ENCODE measurements at regions not wholly inside any gene's neighbourhood (a gene's known extent, or its start where the extent isn't known, plus 50 kb on each side); places are given as distances from the start of the nearest gene placed in this dataset.

- DNase-seq (ENCODE audit: low read depth in 2 of 3, low spot score in 1 of 3): no peak
Observed at GRCh38 chr7:381211-382042, 91.5 kb downstream of the FOXL3 start.

DNA sequence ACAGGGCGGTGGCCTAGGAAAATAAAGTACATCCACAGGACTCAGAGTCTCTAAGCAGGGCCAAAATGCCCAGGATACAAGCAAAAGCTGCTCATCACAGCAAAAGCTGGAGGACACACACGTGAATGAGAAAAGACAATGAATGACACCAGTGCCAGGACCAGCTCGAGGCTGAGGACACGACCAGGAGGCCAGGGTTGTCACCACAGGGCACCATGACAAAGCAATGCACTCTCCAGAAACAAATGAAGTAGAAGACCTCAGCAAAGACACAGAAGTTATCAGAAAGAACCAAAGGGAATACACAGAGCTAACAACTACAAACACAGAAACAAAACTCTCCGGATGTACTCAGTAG, 92.1 kb downstream of the FOXL3 start:
- no peak for DNase-seq (ENCODE audit: low read depth in 2 of 3, low spot score in 1 of 3)

GRCh38 chr7:386385-386784, 96.4 kb downstream of the FOXL3 start:
- DNase-seq (ENCODE audit: low read depth in 2 of 3, low spot score in 1 of 3): no peak

DNA sequence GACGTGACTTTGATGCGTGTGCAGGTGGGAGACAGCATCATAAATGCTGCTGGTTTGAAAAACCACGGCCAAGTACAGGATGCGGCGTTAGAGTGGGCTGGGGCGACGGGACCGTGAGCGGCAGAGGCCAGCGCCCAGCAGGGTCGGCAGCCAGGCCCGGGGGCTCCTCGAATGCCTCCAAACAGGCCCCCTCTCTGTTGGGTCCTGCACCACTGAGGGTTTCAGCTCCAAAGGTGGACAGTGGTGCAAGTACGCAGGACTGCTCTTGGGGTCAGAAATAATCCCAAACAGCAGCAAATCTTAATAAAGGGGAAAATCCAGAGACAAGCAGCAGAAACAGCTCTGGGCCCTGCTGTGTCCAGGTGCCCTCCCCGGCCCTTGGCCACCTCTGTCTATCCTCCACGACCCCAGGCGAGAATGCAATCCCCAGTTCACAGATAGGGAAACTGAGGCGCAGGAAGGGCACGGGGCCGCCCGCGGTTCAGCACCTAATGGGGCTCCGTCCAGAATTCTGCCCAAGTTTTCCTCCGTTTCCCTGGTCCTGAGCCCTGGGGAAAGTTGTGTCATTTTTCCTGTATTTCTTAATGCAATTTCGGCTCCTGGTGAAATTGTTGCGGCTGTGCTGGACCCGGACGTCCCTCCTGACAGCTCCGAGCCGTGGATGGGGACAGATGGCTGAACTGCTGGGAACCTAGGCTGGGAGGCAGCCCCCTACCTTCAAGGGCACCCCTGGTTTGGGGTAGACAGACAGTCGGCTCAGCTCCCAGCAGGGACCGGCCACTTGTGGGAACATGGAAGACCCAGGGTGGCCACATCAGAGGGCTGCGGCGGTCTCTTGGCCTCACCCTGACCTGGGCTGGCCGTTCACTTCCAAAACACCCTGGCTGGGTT, 97.4 kb downstream of the FOXL3 start:
- DNase-seq (ENCODE audit: low read depth in 2 of 3, low spot score in 1 of 3): no peak

DNA sequence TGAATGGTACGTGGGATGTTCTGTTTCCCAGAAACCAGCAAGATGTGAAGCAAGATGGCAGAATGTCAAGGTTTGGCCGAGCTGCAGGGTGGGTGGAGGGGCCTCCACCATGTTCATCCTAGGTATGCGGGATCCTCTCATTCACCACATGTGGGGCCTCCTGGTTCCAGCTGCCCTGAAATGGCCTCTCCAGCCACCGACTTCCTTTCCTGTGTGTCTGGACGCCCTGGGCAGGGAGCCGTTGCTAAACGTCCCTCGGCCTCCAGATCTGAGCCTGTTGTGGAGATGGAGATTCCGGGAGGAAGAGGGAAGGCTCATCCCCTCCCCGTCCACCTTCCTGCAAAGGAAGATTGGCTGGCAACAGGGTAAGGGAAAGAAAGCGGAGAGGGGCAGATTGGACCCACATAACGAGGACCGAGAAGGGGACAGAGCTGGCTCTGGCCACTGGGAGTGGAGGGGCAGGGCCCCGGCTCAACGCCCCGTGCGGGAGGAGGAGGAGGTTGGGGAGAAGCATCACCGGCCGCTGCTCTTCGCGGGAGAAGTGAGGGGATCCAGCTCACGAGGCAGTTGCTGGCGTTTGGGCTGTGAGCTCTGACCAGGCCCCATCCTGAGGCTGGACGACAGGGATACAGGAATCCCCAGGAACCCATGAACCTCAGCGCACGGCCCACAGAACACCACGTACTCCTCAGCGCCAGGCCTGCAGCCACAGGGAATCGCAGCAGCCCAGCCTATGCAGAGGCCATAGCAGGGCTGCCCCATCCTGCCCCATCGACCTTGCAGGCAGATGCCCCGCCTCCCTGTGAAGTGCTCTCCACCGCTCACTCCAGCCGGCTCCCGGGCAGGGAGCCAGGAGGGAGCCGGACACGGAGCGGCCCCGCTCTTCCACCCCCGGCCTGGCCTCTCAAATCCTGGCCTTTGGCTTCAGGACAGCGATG, 98.3 kb downstream of the FOXL3 start:
- no peak for DNase-seq (ENCODE audit: low read depth in 2 of 3, low spot score in 1 of 3)

DNA sequence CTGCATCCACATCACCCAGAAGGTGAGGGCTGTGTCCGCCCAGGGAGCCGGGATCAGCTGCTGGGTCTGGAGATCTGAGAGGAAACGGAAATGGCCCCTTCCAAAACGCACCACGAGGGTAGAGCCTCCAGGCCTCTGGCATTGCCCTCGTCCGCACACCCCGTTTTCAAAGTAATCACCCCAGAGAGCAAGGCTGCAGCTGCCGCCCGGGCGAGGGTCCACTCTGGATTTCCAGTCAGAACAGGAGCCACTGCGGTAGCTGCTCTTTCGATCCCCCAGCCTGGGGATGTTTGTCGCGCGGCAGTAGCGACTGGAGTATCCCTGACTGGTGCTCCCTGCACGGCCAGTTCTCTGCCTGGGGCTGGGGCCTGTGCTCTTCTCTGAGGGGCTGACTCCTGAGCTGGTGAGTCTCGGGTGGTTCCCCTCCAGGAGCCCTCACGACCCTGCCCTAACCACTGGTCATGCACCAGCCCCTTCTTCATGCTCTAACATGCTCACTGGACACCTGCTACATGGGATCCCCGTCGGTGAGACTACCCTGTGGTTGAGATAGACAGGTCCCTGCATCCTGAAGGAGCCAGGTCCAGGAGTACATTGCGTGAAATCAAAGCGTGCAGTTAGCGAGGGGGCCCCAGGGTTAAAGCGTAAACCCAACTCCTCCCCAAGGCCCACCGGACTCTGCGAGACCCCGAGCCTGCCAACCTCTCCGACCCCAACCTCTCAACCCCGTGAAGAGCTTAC, 99.2 kb downstream of the FOXL3 start:
- DNase-seq (ENCODE audit: low read depth in 2 of 3, low spot score in 1 of 3): no peak

- no peak for DNase-seq (ENCODE audit: low read depth in 2 of 3, low spot score in 1 of 3)
Observed at GRCh38 chr7:389911-390601, 100.1 kb downstream of the FOXL3 start.

GRCh38 chr7:390761-391410, 100.9 kb downstream of the FOXL3 start:
- no peak for DNase-seq (ENCODE audit: low read depth in 2 of 3, low spot score in 1 of 3)

- DNase-seq (ENCODE audit: low read depth in 2 of 3, low spot score in 1 of 3): no peak
Observed at GRCh38 chr7:391411-391951, 101.5 kb downstream of the FOXL3 start.

DNA sequence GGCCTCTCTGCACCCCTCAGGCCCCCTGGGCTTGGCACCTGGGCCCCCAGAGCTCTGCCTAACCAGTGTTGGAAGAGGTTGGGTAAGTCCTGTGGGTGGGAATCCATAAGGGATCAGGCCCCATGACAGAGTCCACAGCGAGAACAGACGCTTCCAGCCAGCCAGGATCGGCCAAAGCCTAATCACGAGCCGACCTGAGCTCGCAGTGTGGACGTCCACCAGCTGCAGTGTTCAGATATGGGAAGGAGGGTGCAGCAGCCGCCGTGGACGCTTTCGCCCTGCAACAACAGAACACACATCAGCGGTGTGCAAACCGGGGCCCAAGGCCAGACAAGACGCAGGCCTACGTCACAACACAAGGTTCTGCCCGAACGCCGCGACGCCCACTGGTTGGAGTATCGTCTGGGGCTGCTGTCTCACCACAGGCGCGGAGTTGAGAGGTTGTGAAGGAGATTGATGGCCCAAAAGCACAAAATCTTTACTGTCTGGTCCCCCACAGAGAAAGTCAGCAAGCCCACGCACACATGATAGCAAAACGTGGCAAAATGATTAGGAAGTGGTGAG, 102.1 kb downstream of the FOXL3 start:
- DNase-seq (ENCODE audit: low read depth in 2 of 3, low spot score in 1 of 3): no peak

DNA sequence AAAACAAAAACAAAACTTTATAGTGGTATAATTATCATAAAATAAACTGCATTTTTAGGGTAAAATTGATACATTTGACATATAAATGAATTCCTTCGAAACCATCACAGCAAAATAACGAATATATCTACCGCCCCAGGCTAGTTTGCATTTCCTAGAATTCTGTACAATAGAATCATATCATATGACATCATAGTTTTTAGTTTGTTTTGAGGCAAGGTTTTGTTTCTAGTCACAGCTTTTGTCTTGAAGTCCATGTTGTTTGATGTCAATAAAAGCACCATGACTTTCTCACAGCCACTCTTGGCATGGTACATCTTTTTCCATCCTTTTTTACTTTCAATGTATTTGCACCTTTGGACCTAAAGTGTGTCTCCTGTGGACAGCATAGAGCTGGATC, 102.9 kb downstream of the FOXL3 start:
- DNase-seq (ENCODE audit: low read depth in 2 of 3, low spot score in 1 of 3): no peak

DNA sequence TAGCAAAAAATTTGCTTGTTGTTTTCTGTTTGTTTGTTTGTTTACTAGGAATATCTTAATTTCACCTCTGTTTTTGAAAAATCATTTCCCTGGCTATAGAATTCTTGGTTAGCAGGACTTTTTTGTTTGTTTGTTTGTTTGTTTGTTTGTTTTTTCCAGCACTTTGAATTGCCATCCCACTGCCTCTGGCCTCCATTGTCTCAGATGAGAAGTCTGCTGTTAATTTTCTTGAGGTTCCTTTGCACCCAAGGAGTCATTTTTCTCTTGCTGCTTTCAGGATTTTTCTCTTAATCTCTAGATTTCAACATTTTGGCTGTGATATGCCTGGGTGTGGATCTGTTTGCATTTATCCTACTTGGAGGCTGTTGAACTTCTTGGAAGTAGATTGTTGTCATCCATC, 105.7 kb downstream of the FOXL3 start:
- DNase-seq (ENCODE audit: low read depth in 2 of 3, low spot score in 1 of 3): no peak

- DNase-seq (ENCODE audit: low read depth in 2 of 3, low spot score in 1 of 3): no peak
Observed at GRCh38 chr7:398888-399287, 108.9 kb downstream of the FOXL3 start.

GRCh38 chr7:400901-401485, 111.0 kb downstream of the FOXL3 start:
- no peak for DNase-seq (ENCODE audit: low read depth in 2 of 3, low spot score in 1 of 3)

DNA sequence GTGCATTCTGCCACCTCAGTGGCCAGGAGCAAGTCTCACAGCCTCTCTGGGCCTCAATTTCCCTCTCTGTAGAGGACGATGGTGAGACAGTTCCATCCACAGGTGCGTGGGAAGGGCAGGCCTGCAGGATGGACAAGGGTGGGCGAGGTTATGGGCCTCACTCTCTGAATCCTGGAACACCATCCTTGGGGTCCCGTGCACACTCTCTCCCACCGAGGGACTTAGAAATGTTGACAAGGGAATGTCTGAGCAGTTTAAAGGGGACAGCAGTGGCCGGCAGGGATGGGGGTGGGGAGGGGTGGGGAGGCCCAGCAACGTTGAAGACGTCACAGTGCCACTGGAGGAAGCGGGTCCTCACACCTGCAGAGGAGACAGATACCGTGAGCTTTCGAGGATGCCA, 111.5 kb downstream of the FOXL3 start:
- DNase-seq (ENCODE audit: low read depth in 2 of 3, low spot score in 1 of 3): no peak

- DNase-seq (ENCODE audit: low read depth in 2 of 3, low spot score in 1 of 3): no peak
Observed at GRCh38 chr7:404812-405488, 114.7 kb downstream of the PDGFA start.

DNA sequence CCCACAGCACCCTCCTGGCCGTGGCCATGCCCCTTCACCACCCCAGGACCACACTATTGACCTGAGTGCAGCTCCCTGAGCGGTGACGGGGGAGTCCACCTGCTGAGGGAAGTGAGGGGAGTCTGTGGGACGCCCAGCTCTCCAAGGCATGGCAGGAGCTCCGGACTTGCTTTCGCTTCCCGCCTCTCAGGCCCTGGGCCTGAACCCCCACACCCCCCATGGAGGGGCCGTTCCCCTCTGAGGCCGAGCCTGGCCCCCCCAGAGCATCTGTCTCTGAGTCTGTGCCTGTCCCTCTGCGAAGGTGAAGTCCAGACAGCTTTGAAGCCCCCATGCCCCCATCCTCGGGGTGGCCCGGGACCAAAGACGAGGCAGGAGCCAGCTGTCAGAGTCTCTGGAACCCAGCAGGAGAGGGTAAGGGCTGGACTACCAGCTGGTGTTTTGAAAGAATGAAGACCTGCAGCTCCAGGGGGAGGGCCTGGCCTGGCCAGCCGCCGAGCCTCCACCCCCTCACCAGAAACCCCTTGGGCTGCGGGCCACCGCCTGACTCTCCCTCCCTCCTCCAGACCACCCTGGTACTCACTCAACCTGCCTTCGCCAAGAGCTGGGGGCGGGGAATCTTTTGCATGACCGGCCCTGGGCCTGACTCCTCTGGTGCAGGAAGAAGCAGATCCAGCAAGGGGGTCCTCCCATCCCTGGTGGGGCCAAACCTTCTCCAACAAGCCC, 114.0 kb downstream of the PDGFA start:
- no peak for DNase-seq (ENCODE audit: low read depth in 2 of 3, low spot score in 1 of 3)

Measured in stimulated activated CD4-positive, alpha-beta T cell treated with anti-CD3 and anti-CD28 coated beads, Interleukin-12 subunit alpha, Interleukin-12 subunit beta, amount 100 ng/mL, for 48 hours (primary cell).